Keratinocyte (primary cell): ENCODE measurements at regions not wholly inside any gene's neighbourhood (a gene's known extent, or its start where the extent isn't known, plus 50 kb on each side); places are given as distances from the start of the nearest gene placed in this dataset.

Experiments
- DNase-seq: peaks from one replicate; pipeline ENCODE4 v3.0.0-alpha.2; 2011; ENCODE audit warnings: low read depth, missing footprints, low spot score
- FAIRE-seq: peaks from 2 replicates; lab custom pipeline; 2011; peaks lifted over from hg19 to GRCh38; lab: Jason Lieb, UNC
- H2AFZ ChIP-seq: 2 replicates; pipeline ENCODE4 v1.6.0; 2012; ENCODE audit warnings: low read length, control low read depth, inconsistent platforms; ENCODE audit not compliant: control insufficient read depth
- H3K27ac ChIP-seq: 2 replicates; pipeline ENCODE4 v1.5.1; 2011; ENCODE audit warnings: low read length; ENCODE audit not compliant: control insufficient read depth, insufficient read depth
- H3K27me3 ChIP-seq: 3 replicates; pipeline ENCODE4 v1.6.0; 2011; ENCODE audit warnings: low read length; ENCODE audit not compliant: control insufficient read depth, insufficient read depth; ENCODE audit errors: extremely low read depth
- H3K36me3 ChIP-seq, 2 experiments: 2 replicates in 1 of 2; 3 replicates in 1 of 2; pipeline ENCODE4 v1.5.1; 2011; ENCODE audit warnings: low read length in 2 of 2, mild to moderate bottlenecking in 1 of 2; ENCODE audit not compliant: control insufficient read depth in 2 of 2, insufficient read depth in 2 of 2; ENCODE audit errors: extremely low read depth in 1 of 2
- H3K4me1 ChIP-seq: 3 replicates; pipeline ENCODE4 v1.5.1; 2011; ENCODE audit warnings: low read length; ENCODE audit not compliant: control insufficient read depth, insufficient read depth; ENCODE audit errors: extremely low read depth
- H3K4me2 ChIP-seq: 3 replicates; pipeline ENCODE4 v1.6.0; 2011; ENCODE audit warnings: low read depth, low read length; ENCODE audit not compliant: control insufficient read depth, insufficient read depth; ENCODE audit errors: extremely low read depth
- H3K4me3 ChIP-seq, 3 experiments: fragments of 200-600 bp in 1 of 3; sonication (generic) in 1 of 3; 2 replicates in 2 of 3; 3 replicates in 1 of 3; pipeline ENCODE4 v1.5.1; 2011 to 2016; ENCODE audit warnings: low read length in 3 of 3, mild to moderate bottlenecking in 3 of 3, control low read depth in 2 of 3, inconsistent platforms in 1 of 3, low read depth in 1 of 3, mixed read lengths in 1 of 3, mixed run types in 1 of 3, moderate library complexity in 1 of 3; ENCODE audit not compliant: control insufficient read depth in 2 of 3, insufficient read depth in 2 of 3; ENCODE audit errors: extremely low read depth in 1 of 3
- H3K79me2 ChIP-seq: 2 replicates; pipeline ENCODE4 v1.6.0; 2012; ENCODE audit warnings: low read length; ENCODE audit not compliant: control insufficient read depth, insufficient read depth
- H3K9ac ChIP-seq: 3 replicates; pipeline ENCODE4 v1.6.0; 2011; ENCODE audit warnings: low read length; ENCODE audit not compliant: control insufficient read depth, insufficient read depth; ENCODE audit errors: extremely low read depth
- H3K9me1 ChIP-seq: 3 replicates; pipeline ENCODE4 v1.6.0; 2011; ENCODE audit warnings: low read length; ENCODE audit not compliant: control insufficient read depth, insufficient read depth; ENCODE audit errors: extremely low read depth
- H3K9me3 ChIP-seq: 2 replicates; pipeline ENCODE4 v1.5.1; 2012; ENCODE audit warnings: low read depth, low read length; ENCODE audit not compliant: control insufficient read depth
- H4K20me1 ChIP-seq: 3 replicates; pipeline ENCODE4 v1.6.0; 2011; ENCODE audit warnings: low read length; ENCODE audit not compliant: control insufficient read depth, insufficient read depth; ENCODE audit errors: extremely low read depth
- EZH2 ChIP-seq: IDR thresholded peaks from one replicate; pipeline ENCODE4 v1.6.1; 2012; ENCODE audit warnings: inconsistent platforms, mild to moderate bottlenecking, low read length, moderate library complexity
- dilution Hi-C: fragments of 300-500 bp; cut with MboI; formaldehyde crosslinking; loops from one replicate; pipeline ENCODE4 v1.7.0; 2020; ENCODE audit warnings: low sequenced_read_pairs; ENCODE audit not compliant: extremely low pct_ligation_motif_present
- TF ChIP-seq, protein P1 (sequence below), 3 experiments: IDR thresholded peaks in 1 of 3; conservative IDR thresholded peaks in 1 of 3; optimal IDR thresholded peaks in 1 of 3; 2 replicates in 2 of 3; 3 replicates in 1 of 3; pipeline versions ENCODE3 to v1.5.1; 2011; ENCODE audit warnings: low read length in 3 of 3, mild to moderate bottlenecking in 3 of 3, moderate library complexity in 2 of 3, control low read depth in 1 of 3, inconsistent platforms in 1 of 3; ENCODE audit not compliant: insufficient read depth in 2 of 3; ENCODE audit errors: extremely low read depth in 1 of 3

DNA sequence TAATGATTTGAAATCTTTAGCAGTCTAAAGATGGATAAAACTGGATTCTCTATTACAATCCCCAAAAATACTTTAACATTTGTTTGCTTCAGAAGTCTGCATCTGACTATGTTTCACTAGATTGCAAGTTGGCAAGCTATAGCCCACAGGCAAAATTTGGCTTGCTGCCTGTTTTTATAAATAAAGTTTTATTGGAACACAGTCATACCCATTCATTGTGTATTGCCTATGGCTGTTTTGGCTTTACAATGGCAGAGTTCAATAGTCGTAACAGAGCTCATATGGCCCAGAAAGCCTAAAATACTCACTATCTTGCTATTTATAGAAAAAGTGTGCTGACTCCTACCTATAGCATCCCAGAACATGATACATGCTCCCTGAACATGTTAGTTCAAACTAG lies 89.0 kb upstream of the GPR141 start:
- no peaks in the 10 kb centered on the region for H3K4me1 ChIP-seq
- dilution Hi-C loops: no loop called here
- no peaks in the 10 kb centered on the region for H3K9me3 ChIP-seq
- H3K4me2 ChIP-seq: no peak overlapping the region
- no peak overlapping the region for H3K27ac ChIP-seq
- no peaks in the 10 kb centered on the region for H3K36me3 ChIP-seq
- FAIRE-seq (no peak), DNase-seq (no peak)
- no peak overlapping the region for H3K4me3 ChIP-seq
- no peaks in the 10 kb centered on the region for H3K79me2 ChIP-seq
- no peak overlapping the region for H2AFZ ChIP-seq
- H3K27me3 ChIP-seq: no peaks in the 10 kb centered on the region
- no peaks in the 10 kb centered on the region for H3K9me1 ChIP-seq
- TF ChIP-seq, protein P1, sequence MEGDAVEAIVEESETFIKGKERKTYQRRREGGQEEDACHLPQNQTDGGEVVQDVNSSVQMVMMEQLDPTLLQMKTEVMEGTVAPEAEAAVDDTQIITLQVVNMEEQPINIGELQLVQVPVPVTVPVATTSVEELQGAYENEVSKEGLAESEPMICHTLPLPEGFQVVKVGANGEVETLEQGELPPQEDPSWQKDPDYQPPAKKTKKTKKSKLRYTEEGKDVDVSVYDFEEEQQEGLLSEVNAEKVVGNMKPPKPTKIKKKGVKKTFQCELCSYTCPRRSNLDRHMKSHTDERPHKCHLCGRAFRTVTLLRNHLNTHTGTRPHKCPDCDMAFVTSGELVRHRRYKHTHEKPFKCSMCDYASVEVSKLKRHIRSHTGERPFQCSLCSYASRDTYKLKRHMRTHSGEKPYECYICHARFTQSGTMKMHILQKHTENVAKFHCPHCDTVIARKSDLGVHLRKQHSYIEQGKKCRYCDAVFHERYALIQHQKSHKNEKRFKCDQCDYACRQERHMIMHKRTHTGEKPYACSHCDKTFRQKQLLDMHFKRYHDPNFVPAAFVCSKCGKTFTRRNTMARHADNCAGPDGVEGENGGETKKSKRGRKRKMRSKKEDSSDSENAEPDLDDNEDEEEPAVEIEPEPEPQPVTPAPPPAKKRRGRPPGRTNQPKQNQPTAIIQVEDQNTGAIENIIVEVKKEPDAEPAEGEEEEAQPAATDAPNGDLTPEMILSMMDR (optimal IDR thresholded peaks at IDR 0.05 in 1 of 3, IDR thresholded peaks at IDR 0.05 in 1 of 3, conservative IDR thresholded peaks at IDR 0.05 in 1 of 3; ENCODE audit: extremely low read depth in 1 of 3, insufficient read depth in 2 of 3, low read length in 3 of 3): no peak
- H4K20me1 ChIP-seq: no peaks in the 10 kb centered on the region
- H3K9ac ChIP-seq: no peak overlapping the region

DNA sequence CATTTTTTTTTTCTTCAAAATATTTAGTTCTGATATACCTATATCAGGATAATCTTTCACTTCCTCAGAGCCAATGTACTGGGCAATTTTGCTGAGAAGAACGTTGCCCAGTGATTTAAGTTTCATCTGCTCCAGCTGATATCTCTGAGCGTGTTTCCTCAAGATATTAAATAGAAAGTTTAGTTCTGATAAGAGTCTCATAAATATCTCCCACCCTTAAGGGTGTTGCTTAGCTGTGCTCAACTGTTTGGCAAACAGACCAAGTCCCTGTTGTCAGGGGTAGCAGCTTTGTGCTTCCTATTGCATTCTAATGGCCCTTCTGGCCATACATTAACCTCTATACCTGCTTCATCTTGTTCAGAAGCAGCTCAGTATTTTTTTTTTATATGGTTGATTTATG lies 84.7 kb upstream of the GPR141 start:
- TF ChIP-seq, protein P1 (optimal IDR thresholded peaks at IDR 0.05 in 1 of 3, IDR thresholded peaks at IDR 0.05 in 1 of 3, conservative IDR thresholded peaks at IDR 0.05 in 1 of 3; ENCODE audit: extremely low read depth in 1 of 3, insufficient read depth in 2 of 3, low read length in 3 of 3): no peak
- TF ChIP-seq EZH2: no peak
- FAIRE-seq: no peak
- H3K4me3 ChIP-seq: no peak overlapping the region

More for the DNA sequence above, 84.7 kb upstream of the GPR141 start:
- Histone ChIP-seq H3K79me2 (no peaks in the 10 kb centered on the region), H4K20me1 (no peaks in the 10 kb centered on the region), H3K9me1 (no peaks in the 10 kb centered on the region), H3K4me1 (no peaks in the 10 kb centered on the region), H3K9ac (no peak overlapping the region), H2AFZ (no peak overlapping the region), H3K9me3 (no peaks in the 10 kb centered on the region), H3K27me3 (no peaks in the 10 kb centered on the region), H3K27ac (no peak overlapping the region), H3K36me3 (no peaks in the 10 kb centered on the region), H3K4me2 (no peak overlapping the region)
- dilution Hi-C loops: no loop called here
- DNase-seq: no peak
